ENCODE measurements at regions not wholly inside any gene's neighbourhood (a gene's known extent, or its start where the extent isn't known, plus 50 kb on each side); places are given as distances from the start of the nearest gene placed in this dataset.

GRCh38 chr5:52173133-52173532 is 614.6 kb upstream of the ITGA1 start:
- DNase-seq (ENCODE audit: low read depth), result no peak

- DNase-seq (ENCODE audit: low read depth), result no peak
Measured at GRCh38 chr5:52177193-52177592, 610.5 kb upstream of the ITGA1 start.

GRCh38 chr5:52181403-52181802 is 606.3 kb upstream of the ITGA1 start:
- no peak for DNase-seq (ENCODE audit: low read depth)

GRCh38 chr5:52190737-52191136 is 597.0 kb upstream of the ITGA1 start:
- no peak for DNase-seq (ENCODE audit: low read depth)

- no peak for DNase-seq (ENCODE audit: low read depth)
Measured at GRCh38 chr5:52199833-52200232, 587.9 kb upstream of the ITGA1 start.

- no peak for DNase-seq (ENCODE audit: low read depth)
Measured at GRCh38 chr5:52202256-52202655, 585.5 kb upstream of the ITGA1 start.

- no peak for DNase-seq (ENCODE audit: low read depth)
Measured at GRCh38 chr5:52204310-52204709, 583.4 kb upstream of the ITGA1 start.
